DND-41 (cell line): ENCODE measurements at regions not wholly inside any gene's neighbourhood (a gene's known extent, or its start where the extent isn't known, plus 50 kb on each side); places are given as distances from the start of the nearest gene placed in this dataset.

Source experiments
- EZH2 ChIP-seq: IDR thresholded peaks from 3 replicates; pipeline ENCODE4 v1.6.1; 2012; ENCODE audit warnings: borderline replicate concordance, low read depth, mild to moderate bottlenecking, moderate library complexity, low read length, inconsistent platforms; ENCODE audit not compliant: severe bottlenecking
- TF ChIP-seq, protein P1 (sequence below): IDR thresholded peaks from 2 replicates; pipeline ENCODE4 v1.5.1; 2012; ENCODE audit warnings: borderline replicate concordance, low read length, moderate library complexity, mild to moderate bottlenecking; ENCODE audit not compliant: poor library complexity, severe bottlenecking; ENCODE audit errors: extremely low read depth

DNA sequence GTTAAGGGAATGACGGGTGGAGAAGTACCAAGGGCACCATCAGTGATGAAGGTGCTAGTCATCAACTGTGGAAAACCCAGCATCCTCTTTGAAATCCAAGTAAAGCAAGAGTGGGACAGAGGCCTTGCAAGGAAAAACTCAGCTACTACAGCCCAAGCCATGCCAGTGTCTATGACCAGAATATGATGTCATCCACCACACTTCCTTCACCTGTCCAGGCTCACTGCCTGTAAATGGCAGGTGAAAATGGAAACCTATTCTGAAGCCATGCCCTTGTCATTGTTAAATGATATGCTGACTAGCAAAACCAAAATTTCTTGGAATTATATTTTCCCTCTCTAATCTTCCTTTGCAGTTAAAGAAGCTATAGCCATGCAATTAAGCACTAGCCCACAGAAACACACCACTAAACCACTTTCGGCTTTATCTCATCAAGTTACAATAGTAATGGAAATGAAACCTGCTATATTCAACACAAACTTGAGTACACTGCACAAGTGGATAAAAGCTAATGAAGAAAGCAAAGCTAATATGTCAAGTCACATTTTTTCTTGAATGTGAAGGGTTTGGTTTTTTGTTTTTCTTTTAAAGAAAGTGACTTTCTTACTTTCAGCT, 96.3 kb upstream of the RALGPS2 start:
- no peak for TF ChIP-seq EZH2
- TF ChIP-seq, protein P1, sequence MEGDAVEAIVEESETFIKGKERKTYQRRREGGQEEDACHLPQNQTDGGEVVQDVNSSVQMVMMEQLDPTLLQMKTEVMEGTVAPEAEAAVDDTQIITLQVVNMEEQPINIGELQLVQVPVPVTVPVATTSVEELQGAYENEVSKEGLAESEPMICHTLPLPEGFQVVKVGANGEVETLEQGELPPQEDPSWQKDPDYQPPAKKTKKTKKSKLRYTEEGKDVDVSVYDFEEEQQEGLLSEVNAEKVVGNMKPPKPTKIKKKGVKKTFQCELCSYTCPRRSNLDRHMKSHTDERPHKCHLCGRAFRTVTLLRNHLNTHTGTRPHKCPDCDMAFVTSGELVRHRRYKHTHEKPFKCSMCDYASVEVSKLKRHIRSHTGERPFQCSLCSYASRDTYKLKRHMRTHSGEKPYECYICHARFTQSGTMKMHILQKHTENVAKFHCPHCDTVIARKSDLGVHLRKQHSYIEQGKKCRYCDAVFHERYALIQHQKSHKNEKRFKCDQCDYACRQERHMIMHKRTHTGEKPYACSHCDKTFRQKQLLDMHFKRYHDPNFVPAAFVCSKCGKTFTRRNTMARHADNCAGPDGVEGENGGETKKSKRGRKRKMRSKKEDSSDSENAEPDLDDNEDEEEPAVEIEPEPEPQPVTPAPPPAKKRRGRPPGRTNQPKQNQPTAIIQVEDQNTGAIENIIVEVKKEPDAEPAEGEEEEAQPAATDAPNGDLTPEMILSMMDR, result no peak
